Activated CD8-positive, alpha-beta T cell treated with anti-CD3 and anti-CD28 coated beads for 36 hours (primary cell): ENCODE measurements at regions not wholly inside any gene's neighbourhood (a gene's known extent, or its start where the extent isn't known, plus 50 kb on each side); places are given as distances from the start of the nearest gene placed in this dataset.

Experiments
- ATAC-seq: fragments of 200-7000 bp; cut with Tn5 transposase; one replicate; pipeline ENCODE4 v1.10.0; 2021; ENCODE audit warnings: mild to moderate bottlenecking, moderate library complexity
- CTCF ChIA-PET: fragments of 350-600 bp; sonication (Branson Sonifier 250); formaldehyde crosslinking; loops from one replicate; lab custom pipeline; 2021; ENCODE audit warnings: antibody characterized with exemption; lab: Charles Lee
- POLR2A ChIA-PET: fragments of 350-600 bp; sonication (Branson Sonifier 250); formaldehyde crosslinking; loops from one replicate; lab custom pipeline; 2021; ENCODE audit warnings: antibody characterized with exemption; lab: Charles Lee
- DNase-seq: peaks from one replicate; pipeline ENCODE4 v3.0.0-alpha.2; 2020
- H3K27ac Mint-ChIP-seq: one replicate; pipeline ENCODE4 v1.8.0; 2021; ENCODE audit warnings: mild to moderate bottlenecking, mixed read lengths
- H3K27me3 Mint-ChIP-seq: one replicate; pipeline ENCODE4 v1.8.0; 2021; ENCODE audit warnings: mixed read lengths
- H3K36me3 Mint-ChIP-seq: one replicate; pipeline ENCODE4 v1.8.0; 2021; ENCODE audit warnings: low read depth, mixed read lengths
- H3K4me1 Mint-ChIP-seq: one replicate; pipeline ENCODE4 v1.8.0; 2021; ENCODE audit warnings: low read depth, mixed read lengths
- H3K4me3 Mint-ChIP-seq: one replicate; pipeline ENCODE4 v1.8.0; 2021; ENCODE audit warnings: mild to moderate bottlenecking, moderate library complexity, mixed read lengths
- H3K9me3 Mint-ChIP-seq: one replicate; pipeline ENCODE4 v1.8.0; 2021; ENCODE audit warnings: mixed read lengths
- CTCF ChIP-seq: fragments of 200-600 bp; IDR thresholded peaks from one replicate; pipeline ENCODE4 v1.8.0; 2022; ENCODE audit warnings: antibody characterized with exemption, mild to moderate bottlenecking
- intact Hi-C: fragments of 100-400 bp; cut with micrococcal nuclease; formaldehyde crosslinking; loops from one replicate; pipeline ENCODE4 v1.10.0; 2022

GRCh38 chr14:44135972-44136371 is 371.1 kb downstream of the FSCB start:
- intact Hi-C loops, result no loop called here
- ChIA-PET CTCF (no interaction called here), POLR2A (no interaction called here)
- no peaks in the 10 kb centered on the region for H3K4me1 Mint-ChIP-seq
- no peak overlapping the region for H3K4me3 Mint-ChIP-seq
- TF ChIP-seq CTCF, result no peak
- DNase-seq (no peak), ATAC-seq (no peak)
- H3K27me3 Mint-ChIP-seq, result no peaks in the 10 kb centered on the region
- H3K27ac Mint-ChIP-seq, result no peak overlapping the region
- H3K9me3 Mint-ChIP-seq, result peaks cover 3% of the 10 kb centered on the region
- H3K36me3 Mint-ChIP-seq, result no peaks in the 10 kb centered on the region

- ChIA-PET CTCF (no interaction called here), POLR2A (no interaction called here)
- peaks cover 3% of the 10 kb centered on the region for H3K9me3 Mint-ChIP-seq
- H3K4me1 Mint-ChIP-seq, result no peaks in the 10 kb centered on the region
- DNase-seq (no peak), ATAC-seq (no peak)
- H3K27me3 Mint-ChIP-seq, result no peaks in the 10 kb centered on the region
- H3K36me3 Mint-ChIP-seq, result no peaks in the 10 kb centered on the region
- no peak overlapping the region for H3K27ac Mint-ChIP-seq
- H3K4me3 Mint-ChIP-seq, result no peak overlapping the region
- intact Hi-C loops, result no loop called here
- TF ChIP-seq CTCF, result no peak
These were observed 375.2 kb downstream of the FSCB start for GRCh38 chr14:44131861-44132260.

GRCh38 chr14:44113769-44114730 is 393.0 kb downstream of the FSCB start:
- no peak for TF ChIP-seq CTCF
- CTCF ChIA-PET, result no interaction called here
- POLR2A ChIA-PET, result no interaction called here

GRCh38 chr14:44112774-44113460 is 394.2 kb downstream of the FSCB start:
- DNase-seq, result no peak
- no peaks in the 10 kb centered on the region for H3K4me1 Mint-ChIP-seq

More at GRCh38 chr14:44113769-44114730, 393.0 kb downstream of the FSCB start:
- DNase-seq (no peak), ATAC-seq (no peak)
- Mint-ChIP-seq H3K27me3 (no peaks in the 10 kb centered on the region), H3K4me3 (no peak overlapping the region), H3K9me3 (peaks cover 14% of the 10 kb centered on the region), H3K36me3 (no peaks in the 10 kb centered on the region), H3K27ac (no peak overlapping the region), H3K4me1 (no peaks in the 10 kb centered on the region)
- intact Hi-C loops, result no loop called here

More at GRCh38 chr14:44112774-44113460, 394.2 kb downstream of the FSCB start:
- intact Hi-C loops, result no loop called here
- TF ChIP-seq CTCF, result no peak
- no peak overlapping the region for H3K27ac Mint-ChIP-seq
- H3K27me3 Mint-ChIP-seq, result no peaks in the 10 kb centered on the region
- ChIA-PET POLR2A (no interaction called here), CTCF (no interaction called here)
- H3K9me3 Mint-ChIP-seq, result peaks cover 15% of the 10 kb centered on the region
- no peak for ATAC-seq
- no peaks in the 10 kb centered on the region for H3K36me3 Mint-ChIP-seq
- no peak overlapping the region for H3K4me3 Mint-ChIP-seq
